Activated naive CD4-positive, alpha-beta T cell treated with anti-CD3 and anti-CD28 coated beads, Interleukin-2, amount 50 U/mL, for 24 hours (primary cell): ENCODE measurements at regions not wholly inside any gene's neighbourhood (a gene's known extent, or its start where the extent isn't known, plus 50 kb on each side); places are given as distances from the start of the nearest gene placed in this dataset.

Experiments
- H3K27ac Mint-ChIP-seq: one replicate; pipeline ENCODE4 v1.8.0; 2021; ENCODE audit warnings: mild to moderate bottlenecking, mixed read lengths
- H3K27me3 Mint-ChIP-seq: one replicate; pipeline ENCODE4 v1.8.0; 2021; ENCODE audit warnings: mixed read lengths
- H3K36me3 Mint-ChIP-seq: one replicate; pipeline ENCODE4 v1.8.0; 2021; ENCODE audit warnings: mixed read lengths
- H3K4me1 Mint-ChIP-seq: one replicate; pipeline ENCODE4 v1.8.0; 2021; ENCODE audit warnings: mixed read lengths
- H3K4me3 Mint-ChIP-seq: one replicate; pipeline ENCODE4 v1.8.0; 2021; ENCODE audit warnings: mild to moderate bottlenecking, mixed read lengths
- H3K9me3 Mint-ChIP-seq: one replicate; pipeline ENCODE4 v1.8.0; 2021; ENCODE audit warnings: mixed read lengths

DNA sequence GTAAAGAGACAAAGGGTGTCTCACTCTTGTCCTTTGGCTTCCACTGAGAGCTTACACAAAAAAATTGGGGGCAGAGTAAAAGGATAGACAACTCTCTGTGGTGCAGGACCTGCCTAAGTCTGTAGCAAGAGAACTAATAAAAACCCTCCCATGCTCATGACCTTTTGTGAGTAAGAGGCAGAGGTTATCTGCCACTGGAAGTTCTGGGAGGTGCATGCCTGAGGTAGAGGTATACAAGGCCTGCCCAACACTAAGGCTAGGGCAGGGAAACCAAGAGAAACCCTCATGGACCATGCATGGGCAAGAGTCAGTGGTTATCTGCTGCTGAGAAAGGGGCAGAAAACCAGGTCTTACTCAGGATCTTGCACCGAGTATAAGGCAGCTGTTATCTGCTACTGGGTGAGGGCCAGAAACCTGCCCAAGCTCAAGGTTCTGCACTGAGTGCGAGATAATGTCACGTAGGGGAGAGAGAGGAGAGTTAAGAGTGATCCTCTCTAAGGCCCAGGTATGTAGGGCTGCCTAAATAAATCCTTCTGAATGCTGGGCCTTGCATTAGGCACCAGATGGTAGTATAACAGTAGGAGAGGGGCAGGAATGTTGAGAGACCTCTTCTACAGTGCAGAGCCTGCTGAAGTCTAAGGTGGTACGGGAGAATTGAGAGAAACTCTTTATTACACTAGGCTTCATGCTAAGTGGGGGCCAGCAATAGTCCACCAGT, 143.4 kb downstream of the MACROH2A1 start:
- Mint-ChIP-seq H3K27me3 (peaks cover 4% of the 10 kb centered on the region), H3K4me3 (no peak overlapping the region), H3K36me3 (no peaks in the 10 kb centered on the region), H3K4me1 (no peaks in the 10 kb centered on the region), H3K27ac (no peak overlapping the region), H3K9me3 (peaks cover 8% of the 10 kb centered on the region)

DNA sequence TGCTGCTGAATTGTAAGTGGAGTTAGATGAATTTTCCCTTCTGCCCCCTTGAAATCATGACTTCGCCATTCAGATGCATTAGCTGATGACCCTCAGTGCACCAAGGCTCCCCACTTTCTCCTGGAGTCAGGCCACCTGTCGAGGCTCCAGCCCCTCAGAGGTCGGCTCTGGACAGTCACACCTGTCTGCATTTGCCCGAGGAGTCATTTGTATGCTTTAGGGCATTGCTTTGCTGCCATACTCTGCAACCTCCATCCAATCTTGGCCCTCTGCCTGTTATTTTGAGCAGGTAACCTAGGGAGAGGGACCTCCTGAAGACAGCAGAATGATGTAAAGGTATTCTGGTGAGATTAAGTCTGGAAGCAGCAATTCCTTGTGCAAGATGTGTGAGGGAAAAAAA, 144.8 kb downstream of the MACROH2A1 start:
- Mint-ChIP-seq H3K36me3 (no peaks in the 10 kb centered on the region), H3K27ac (no peak overlapping the region), H3K9me3 (no peaks in the 10 kb centered on the region), H3K4me1 (no peaks in the 10 kb centered on the region), H3K27me3 (no peaks in the 10 kb centered on the region), H3K4me3 (no peak overlapping the region)

DNA sequence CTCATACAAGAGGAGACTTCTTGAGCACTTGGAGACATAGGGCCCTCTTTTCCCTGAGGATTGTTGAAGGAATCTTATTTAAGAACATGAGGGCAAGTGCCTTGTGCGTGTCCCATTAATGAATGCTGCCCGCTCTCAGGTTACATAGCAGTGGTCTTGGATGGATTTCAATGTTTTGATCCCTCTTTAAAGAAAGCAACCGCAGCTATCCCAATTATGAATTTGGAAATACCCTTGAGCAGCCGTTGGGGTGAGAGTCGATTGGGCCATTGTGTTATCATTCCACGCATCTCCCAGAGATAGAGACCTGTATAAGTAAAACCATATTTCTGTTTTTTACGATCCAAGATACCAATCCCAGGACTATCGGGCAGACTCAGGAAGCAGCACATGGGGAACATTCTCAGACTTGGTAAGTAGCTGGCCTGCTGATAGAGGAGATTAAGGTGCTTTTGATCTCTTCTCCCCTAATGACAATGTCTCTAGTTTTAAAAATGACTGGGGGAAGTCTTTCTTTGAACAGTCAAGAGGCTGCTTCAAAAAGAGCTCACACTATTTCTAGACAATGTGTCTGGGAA, 145.3 kb downstream of the MACROH2A1 start:
- Mint-ChIP-seq H3K4me1 (no peaks in the 10 kb centered on the region), H3K9me3 (no peaks in the 10 kb centered on the region), H3K27me3 (no peaks in the 10 kb centered on the region), H3K36me3 (no peaks in the 10 kb centered on the region), H3K27ac (no peak overlapping the region), H3K4me3 (no peak overlapping the region)

DNA sequence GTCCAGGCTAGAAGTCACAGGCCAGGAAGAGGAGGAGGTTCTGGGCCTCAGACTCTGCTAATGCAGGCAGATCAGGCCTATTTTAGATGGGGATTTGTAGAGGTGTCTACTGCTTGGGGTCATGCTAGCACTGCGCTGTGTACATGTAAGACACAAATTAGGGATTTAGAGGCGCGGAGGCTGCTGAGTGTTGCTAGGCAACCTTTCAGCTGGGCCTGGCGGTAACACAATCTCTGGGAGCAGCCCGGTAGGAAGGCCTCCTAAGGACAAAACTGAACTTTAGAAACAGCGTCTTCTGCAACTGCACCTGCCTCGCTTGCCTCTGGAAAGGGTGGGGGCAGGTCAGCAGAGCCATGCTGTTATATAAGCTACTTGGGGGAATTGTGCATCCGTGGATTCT, 147.9 kb downstream of the MACROH2A1 start:
- H3K27me3 Mint-ChIP-seq = no peaks in the 10 kb centered on the region
- H3K27ac Mint-ChIP-seq = no peak overlapping the region
- H3K9me3 Mint-ChIP-seq = no peaks in the 10 kb centered on the region
- H3K4me1 Mint-ChIP-seq = no peaks in the 10 kb centered on the region
- H3K36me3 Mint-ChIP-seq = no peaks in the 10 kb centered on the region
- no peak overlapping the region for H3K4me3 Mint-ChIP-seq

DNA sequence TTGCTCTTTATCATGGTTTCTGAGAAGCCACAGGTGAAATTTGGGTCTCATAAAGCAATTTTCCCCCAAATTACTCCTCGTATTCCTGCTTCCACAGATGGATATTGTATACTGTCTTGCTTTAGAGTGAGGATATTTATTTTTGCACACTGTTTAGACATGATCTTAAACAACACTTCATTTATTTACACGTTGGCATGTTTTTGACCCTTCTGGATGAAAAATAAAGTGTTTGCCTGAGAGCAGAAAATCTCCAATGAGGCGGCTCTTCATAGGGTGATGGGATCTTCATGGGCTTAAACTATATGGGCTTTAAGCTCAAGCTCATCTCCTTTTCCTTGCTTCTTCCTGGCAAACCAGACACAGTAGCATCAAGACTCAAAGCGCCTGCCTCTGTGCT, 148.4 kb downstream of the MACROH2A1 start:
- Mint-ChIP-seq H3K36me3 (no peaks in the 10 kb centered on the region), H3K27ac (no peak overlapping the region), H3K4me3 (no peak overlapping the region), H3K9me3 (no peaks in the 10 kb centered on the region), H3K27me3 (no peaks in the 10 kb centered on the region), H3K4me1 (no peaks in the 10 kb centered on the region)

DNA sequence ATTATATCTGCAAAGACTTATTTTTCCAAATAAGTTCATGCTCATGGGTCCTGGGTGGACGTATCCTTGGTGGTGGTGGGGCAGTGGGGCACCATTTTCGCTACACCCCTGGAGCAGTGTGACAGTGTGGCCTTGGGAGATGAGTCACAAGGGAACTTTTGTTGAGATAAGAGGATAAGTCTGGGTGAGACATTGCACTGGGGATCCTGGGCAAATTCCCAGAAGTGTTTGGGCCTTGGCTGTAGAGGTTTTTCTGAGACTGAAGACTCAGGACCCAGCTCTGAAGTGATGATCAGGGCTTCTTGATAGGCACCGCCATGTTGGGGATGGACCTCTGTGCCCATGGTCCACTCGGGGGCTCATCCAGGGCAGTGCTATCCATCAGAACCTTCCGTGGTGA, 149.4 kb downstream of the MACROH2A1 start:
- Mint-ChIP-seq H3K4me1 (no peaks in the 10 kb centered on the region), H3K9me3 (no peaks in the 10 kb centered on the region), H3K36me3 (no peaks in the 10 kb centered on the region), H3K4me3 (no peak overlapping the region), H3K27ac (no peak overlapping the region), H3K27me3 (no peaks in the 10 kb centered on the region)

DNA sequence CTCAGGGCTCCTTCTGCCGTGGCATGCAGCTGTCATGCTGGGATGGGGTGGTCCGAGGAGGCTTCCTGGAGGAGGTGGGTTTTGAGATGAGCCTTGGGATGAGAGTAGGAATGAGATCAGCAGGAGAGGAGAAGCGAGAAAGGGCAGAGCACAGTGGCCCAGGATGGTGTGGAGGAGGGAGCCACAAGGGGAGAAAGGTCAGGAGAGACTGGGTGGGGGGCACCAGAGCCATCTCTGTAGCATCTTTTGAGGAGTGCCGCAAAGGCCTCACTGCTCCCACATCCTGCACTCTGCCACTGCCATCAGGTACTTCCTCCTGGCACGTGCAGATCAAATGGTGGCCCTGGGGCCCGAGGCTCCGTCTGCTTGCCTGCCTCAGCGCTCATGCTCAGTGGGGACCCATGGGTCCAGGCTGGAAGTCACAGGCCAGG, 150.2 kb downstream of the MACROH2A1 start:
- H3K27ac Mint-ChIP-seq = no peak overlapping the region
- H3K27me3 Mint-ChIP-seq = no peaks in the 10 kb centered on the region
- H3K9me3 Mint-ChIP-seq = no peaks in the 10 kb centered on the region
- no peak overlapping the region for H3K4me3 Mint-ChIP-seq
- H3K36me3 Mint-ChIP-seq = no peaks in the 10 kb centered on the region
- H3K4me1 Mint-ChIP-seq = no peaks in the 10 kb centered on the region

DNA sequence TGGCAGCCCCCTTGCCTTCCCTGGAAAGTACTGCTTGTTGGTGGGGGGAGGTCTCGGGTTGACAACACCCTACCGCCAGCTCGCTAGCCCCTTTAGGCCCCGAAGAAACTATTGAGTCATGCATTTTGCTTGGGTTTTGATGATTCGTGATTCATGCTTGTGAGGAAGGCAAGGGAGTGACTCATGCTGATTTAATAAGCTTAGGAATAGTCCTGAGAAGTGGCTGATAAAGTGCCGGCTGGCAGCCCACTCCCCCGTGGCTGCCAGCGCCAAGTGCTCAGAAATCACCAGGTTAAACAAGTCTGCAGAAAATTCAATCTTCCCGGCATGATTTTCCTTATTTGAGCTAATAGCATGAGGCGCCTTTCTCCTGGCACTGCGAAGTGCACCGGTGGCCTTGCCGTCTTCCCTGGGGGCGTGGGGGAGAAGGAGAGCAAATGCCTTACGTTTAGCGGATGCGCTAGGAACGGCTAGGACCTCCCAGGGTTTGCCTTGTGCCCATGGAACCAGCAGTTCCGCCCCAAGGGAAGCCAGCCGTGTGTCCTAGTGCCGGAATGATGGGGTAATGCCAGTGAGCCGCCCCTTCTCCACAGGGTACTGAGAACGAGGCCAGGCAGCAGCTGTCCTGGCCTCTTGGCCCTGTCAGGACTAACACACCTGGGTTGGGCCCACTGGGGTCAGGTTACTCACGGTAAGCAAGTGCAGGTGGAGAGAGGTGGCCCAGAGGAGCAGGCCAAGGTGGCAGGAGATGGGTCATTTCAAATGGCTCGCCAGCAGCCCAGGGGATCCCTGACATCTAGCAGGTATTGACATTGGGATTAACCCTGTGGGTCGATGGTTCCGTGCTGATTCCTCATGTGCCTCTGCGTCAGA, 151.9 kb downstream of the MACROH2A1 start:
- no peaks in the 10 kb centered on the region for H3K27me3 Mint-ChIP-seq
- no peaks in the 10 kb centered on the region for H3K4me1 Mint-ChIP-seq
- no peak overlapping the region for H3K4me3 Mint-ChIP-seq
- no peaks in the 10 kb centered on the region for H3K36me3 Mint-ChIP-seq
- no peak overlapping the region for H3K27ac Mint-ChIP-seq
- H3K9me3 Mint-ChIP-seq = no peaks in the 10 kb centered on the region

DNA sequence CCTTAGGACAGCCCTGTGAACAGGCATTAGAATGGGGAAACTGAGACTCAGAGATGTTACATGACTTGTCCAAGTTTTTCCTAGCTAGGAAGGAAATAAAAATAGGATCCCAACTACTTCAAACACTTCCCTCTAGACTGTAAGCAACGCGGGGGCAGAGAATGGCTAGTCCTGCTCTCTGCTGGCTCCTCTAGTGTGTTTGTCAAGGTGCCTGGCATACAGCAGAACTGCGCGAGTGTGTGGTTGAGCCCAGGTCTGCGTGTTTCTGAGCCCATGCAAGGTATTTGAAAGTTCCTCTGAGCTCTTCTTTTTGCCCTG, 152.5 kb downstream of the MACROH2A1 start:
- Mint-ChIP-seq H3K4me1 (no peaks in the 10 kb centered on the region), H3K4me3 (no peak overlapping the region), H3K36me3 (no peaks in the 10 kb centered on the region), H3K9me3 (no peaks in the 10 kb centered on the region), H3K27me3 (no peaks in the 10 kb centered on the region), H3K27ac (no peak overlapping the region)

DNA sequence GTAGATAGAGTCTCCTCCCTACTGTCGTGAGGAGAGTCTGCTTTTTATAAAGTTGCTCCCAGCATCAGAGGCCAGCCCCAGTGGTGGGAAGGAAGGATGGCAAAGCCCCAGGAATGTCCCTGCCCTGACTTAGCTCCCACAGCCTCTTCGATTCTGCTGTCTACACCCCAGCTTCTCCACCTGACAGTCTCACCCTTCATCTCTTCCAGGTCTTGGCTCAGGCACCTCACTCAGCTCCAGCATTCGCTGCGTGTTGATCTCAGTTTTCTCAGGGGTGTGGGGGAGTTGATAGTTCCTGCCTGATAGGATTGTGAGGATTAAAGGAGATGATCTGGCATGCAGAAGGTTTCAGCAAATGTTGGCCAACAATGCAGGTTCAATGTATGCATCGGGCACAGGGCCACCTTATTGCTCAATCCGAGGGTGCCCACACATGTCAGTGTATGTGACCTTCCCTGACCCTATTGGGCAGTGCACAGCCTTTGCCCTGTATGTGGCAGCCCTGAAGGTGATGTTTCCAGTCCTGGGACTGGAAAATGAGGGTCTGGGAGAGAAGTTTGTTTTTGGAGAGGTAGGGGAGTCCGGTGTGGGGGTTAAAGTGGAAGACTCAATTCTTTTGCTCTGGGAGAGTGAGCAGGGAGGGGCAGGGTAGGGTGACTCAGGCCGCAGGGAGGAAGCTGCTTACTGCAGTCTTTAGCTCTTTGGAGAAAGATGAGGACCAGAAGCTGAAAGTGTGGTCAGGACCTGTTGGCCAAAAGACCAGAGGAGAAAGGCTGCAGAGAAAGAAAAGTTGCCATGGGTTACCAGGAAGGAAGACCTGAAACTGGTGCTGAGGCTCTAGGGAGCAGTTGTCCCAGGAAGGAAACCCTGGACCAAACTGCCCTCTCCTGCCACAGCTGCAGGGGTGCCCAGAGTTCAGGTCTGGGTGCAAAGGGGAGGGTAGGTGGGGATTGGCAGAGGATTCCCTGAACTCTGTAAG, 153.2 kb downstream of the MACROH2A1 start:
- no peaks in the 10 kb centered on the region for H3K4me1 Mint-ChIP-seq
- no peaks in the 10 kb centered on the region for H3K36me3 Mint-ChIP-seq
- H3K27me3 Mint-ChIP-seq = no peaks in the 10 kb centered on the region
- H3K9me3 Mint-ChIP-seq = no peaks in the 10 kb centered on the region
- H3K4me3 Mint-ChIP-seq = no peak overlapping the region
- H3K27ac Mint-ChIP-seq = no peak overlapping the region

DNA sequence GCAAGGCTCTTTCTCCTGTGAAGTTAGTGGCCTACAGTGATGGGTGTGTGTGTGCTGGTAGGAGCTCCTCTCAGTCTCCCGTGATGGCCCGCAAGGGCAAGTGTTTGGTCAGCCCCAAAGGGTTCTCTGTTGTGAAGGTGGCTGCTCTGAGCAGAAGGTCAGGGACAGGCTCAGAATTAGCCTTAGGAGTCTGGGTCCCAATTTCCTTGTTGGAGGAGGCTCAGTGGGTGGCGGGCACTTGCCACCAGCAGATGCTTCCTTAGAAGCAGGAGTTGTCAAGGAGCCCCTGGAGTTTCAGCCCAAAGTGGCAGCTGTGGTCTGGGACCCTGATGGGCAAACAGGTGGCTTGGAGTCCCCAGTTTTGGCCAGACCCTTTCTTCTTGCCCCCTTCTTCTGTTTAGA, 154.4 kb downstream of the MACROH2A1 start:
- Mint-ChIP-seq H3K9me3 (no peaks in the 10 kb centered on the region), H3K27ac (no peak overlapping the region), H3K36me3 (no peaks in the 10 kb centered on the region)

DNA sequence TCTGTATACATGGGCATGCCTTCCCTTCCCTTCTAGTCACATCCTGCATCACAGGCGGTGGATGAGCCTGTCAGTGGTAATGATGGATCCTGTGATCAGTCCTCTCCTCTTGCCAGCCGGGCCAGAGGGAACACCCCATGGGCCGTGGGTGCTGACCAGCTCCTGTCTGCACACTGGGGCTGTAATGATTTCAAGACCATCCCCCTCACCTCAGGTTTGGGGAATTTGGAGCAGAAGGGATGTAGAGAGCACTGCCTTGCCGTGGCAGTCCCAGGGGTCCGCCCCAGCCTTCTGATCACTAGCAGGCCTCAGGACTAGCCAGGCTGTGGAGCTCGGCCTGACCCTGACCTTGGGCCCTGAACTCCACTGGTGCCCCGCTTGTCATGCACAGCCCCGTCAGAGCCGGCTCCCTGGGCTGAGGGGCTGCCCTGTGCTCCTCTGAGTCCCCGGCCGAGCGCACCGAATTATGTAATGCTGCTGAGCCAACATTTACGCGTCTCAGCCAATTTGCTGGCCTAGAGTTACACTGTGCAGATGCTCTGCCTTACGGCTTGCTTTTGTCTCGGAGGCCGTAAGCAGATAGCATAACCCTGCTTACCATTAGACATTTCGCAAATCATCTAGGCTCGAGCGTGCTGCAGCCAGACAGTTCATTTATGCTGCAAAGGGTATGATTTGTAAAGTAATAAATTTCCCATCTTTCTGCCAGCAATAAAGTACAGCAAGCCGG, 155.3 kb downstream of the MACROH2A1 start:
- Mint-ChIP-seq H3K27me3 (no peaks in the 10 kb centered on the region), H3K4me1 (no peaks in the 10 kb centered on the region)

More for the DNA sequence above, 154.4 kb downstream of the MACROH2A1 start:
- no peak overlapping the region for H3K4me3 Mint-ChIP-seq
- H3K4me1 Mint-ChIP-seq = no peaks in the 10 kb centered on the region
- H3K27me3 Mint-ChIP-seq = no peaks in the 10 kb centered on the region

DNA sequence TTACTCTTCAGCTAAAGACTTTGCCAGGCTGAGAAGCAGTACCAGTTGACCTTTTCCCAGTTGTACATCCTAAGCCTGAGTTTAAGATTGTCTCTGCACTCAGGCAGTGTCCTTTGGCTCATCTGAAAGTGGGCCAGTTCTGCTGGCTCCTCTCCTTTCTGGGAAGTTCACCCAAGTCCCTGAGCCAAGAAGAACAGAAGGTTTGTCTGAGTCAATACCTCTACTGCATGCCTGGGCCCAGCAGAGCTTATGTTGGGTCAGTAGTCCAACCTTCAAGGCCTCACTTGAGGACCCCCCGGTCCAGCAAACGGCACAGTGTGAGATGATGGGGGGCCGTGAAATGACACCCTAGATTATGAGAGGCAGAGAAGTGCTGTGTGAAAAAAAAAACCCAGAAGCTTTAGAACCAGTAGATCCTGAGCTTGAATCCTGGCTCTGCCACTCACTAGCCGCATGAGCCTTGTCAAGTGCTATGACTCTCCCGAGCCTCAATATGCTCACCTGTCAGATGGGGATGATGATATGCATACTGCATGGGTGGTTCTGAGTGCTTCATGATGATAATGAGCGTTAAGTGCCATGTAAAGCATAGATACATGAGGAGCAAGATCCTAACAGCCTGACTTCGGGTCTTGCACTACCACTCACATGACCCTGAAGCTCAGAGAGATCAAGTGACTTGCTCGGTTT, 156.0 kb downstream of the MACROH2A1 start:
- Mint-ChIP-seq H3K36me3 (no peaks in the 10 kb centered on the region), H3K27me3 (no peaks in the 10 kb centered on the region), H3K9me3 (no peaks in the 10 kb centered on the region), H3K27ac (no peak overlapping the region), H3K4me3 (no peak overlapping the region), H3K4me1 (no peaks in the 10 kb centered on the region)

More for the DNA sequence above, 155.3 kb downstream of the MACROH2A1 start:
- Mint-ChIP-seq H3K4me3 (no peak overlapping the region), H3K9me3 (no peaks in the 10 kb centered on the region), H3K27ac (no peak overlapping the region), H3K36me3 (no peaks in the 10 kb centered on the region)
